RWPE2 (cell line): ENCODE measurements at regions not wholly inside any gene's neighbourhood (a gene's known extent, or its start where the extent isn't known, plus 50 kb on each side); places are given as distances from the start of the nearest gene placed in this dataset.

Source experiments
- ATAC-seq: fragments of 200-7000 bp; cut with Tn5 transposase; 3 replicates; pipeline ENCODE4 v1.9.1; 2021; ENCODE audit warnings: low read depth
- DNase-seq: peaks from one replicate; pipeline ENCODE4 v3.0.0-alpha.2; 2020; ENCODE audit warnings: low spot score
- H3K27ac ChIP-seq: fragments of 450-650 bp; 2 replicates; pipeline ENCODE4 v1.5.1; 2017; ENCODE audit warnings: mild to moderate bottlenecking; ENCODE audit not compliant: poor library complexity, severe bottlenecking
- H3K27me3 ChIP-seq: fragments of 250-450 bp; sonication (Bioruptor Pico); 2 replicates; pipeline ENCODE4 v1.5.1; 2021; ENCODE audit warnings: mild to moderate bottlenecking, moderate library complexity; ENCODE audit not compliant: insufficient read depth, poor library complexity, severe bottlenecking
- H3K36me3 ChIP-seq: fragments of 250-450 bp; sonication (Bioruptor Pico); 2 replicates; pipeline ENCODE4 v1.5.1; 2020; ENCODE audit warnings: low read depth, mild to moderate bottlenecking, moderate library complexity
- H3K4me1 ChIP-seq: fragments of 250-450 bp; sonication (Bioruptor Pico); 2 replicates; pipeline ENCODE4 v1.5.1; 2021; ENCODE audit warnings: mild to moderate bottlenecking, moderate library complexity; ENCODE audit not compliant: insufficient read depth, poor library complexity, severe bottlenecking
- H3K4me3 ChIP-seq: fragments of 250-450 bp; sonication (Bioruptor Pico); 2 replicates; pipeline ENCODE4 v1.5.1; 2021; ENCODE audit warnings: mild to moderate bottlenecking, moderate library complexity; ENCODE audit not compliant: severe bottlenecking
- H3K9me3 ChIP-seq: fragments of 250-450 bp; sonication (Bioruptor Pico); 2 replicates; pipeline ENCODE4 v1.5.1; 2021; ENCODE audit warnings: mild to moderate bottlenecking, moderate library complexity; ENCODE audit not compliant: severe bottlenecking
- CTCF ChIP-seq: fragments of 450-650 bp; IDR thresholded peaks from one replicate; pipeline ENCODE4 v1.5.1; 2017; ENCODE audit warnings: mild to moderate bottlenecking, moderate library complexity; ENCODE audit not compliant: poor library complexity, severe bottlenecking

GRCh38 chr5:89396278-89396954 is 513.4 kb upstream of the MEF2C start:
- no peak overlapping the region for H3K4me3 ChIP-seq
- ATAC-seq (no peak), DNase-seq (no peak)
- H3K27ac ChIP-seq, result no peak overlapping the region
- H3K4me1 ChIP-seq, result no peaks in the 10 kb centered on the region
- no peaks in the 10 kb centered on the region for H3K27me3 ChIP-seq
- no peaks in the 10 kb centered on the region for H3K9me3 ChIP-seq
- no peak for TF ChIP-seq CTCF
- no peaks in the 10 kb centered on the region for H3K36me3 ChIP-seq

- DNase-seq (no peak), ATAC-seq (no peak)
- Histone ChIP-seq H3K4me1 (no peaks in the 10 kb centered on the region), H3K4me3 (no peak overlapping the region), H3K9me3 (no peaks in the 10 kb centered on the region), H3K27ac (no peak overlapping the region), H3K36me3 (no peaks in the 10 kb centered on the region), H3K27me3 (no peaks in the 10 kb centered on the region)
- TF ChIP-seq CTCF, result no peak
Observed at GRCh38 chr5:89395111-89395510, 512.1 kb upstream of the MEF2C start.

- Histone ChIP-seq H3K9me3 (no peaks in the 10 kb centered on the region), H3K36me3 (no peaks in the 10 kb centered on the region), H3K27me3 (no peaks in the 10 kb centered on the region), H3K4me3 (no peak overlapping the region), H3K27ac (no peak overlapping the region), H3K4me1 (no peaks in the 10 kb centered on the region)
- no peak for TF ChIP-seq CTCF
- ATAC-seq, result no peak
- DNase-seq, result no peak
Observed at GRCh38 chr5:89388872-89389271, 505.9 kb upstream of the MEF2C start.

- Histone ChIP-seq H3K36me3 (no peaks in the 10 kb centered on the region), H3K4me1 (no peaks in the 10 kb centered on the region), H3K9me3 (no peaks in the 10 kb centered on the region), H3K27ac (no peak overlapping the region), H3K27me3 (no peaks in the 10 kb centered on the region), H3K4me3 (no peak overlapping the region)
- no peak for ATAC-seq
- no peak for DNase-seq
- TF ChIP-seq CTCF, result no peak
Observed at GRCh38 chr5:89384391-89384790, 501.4 kb upstream of the MEF2C start.

- no peak for TF ChIP-seq CTCF
- Histone ChIP-seq H3K27me3 (peaks cover 9% of the 10 kb centered on the region), H3K4me3 (no peak overlapping the region), H3K27ac (no peak overlapping the region), H3K9me3 (no peaks in the 10 kb centered on the region), H3K36me3 (no peaks in the 10 kb centered on the region), H3K4me1 (no peaks in the 10 kb centered on the region)
- no peak for DNase-seq
- no peak for ATAC-seq
Observed at GRCh38 chr5:89380635-89381034, 497.7 kb upstream of the MEF2C start.
